Renal cortical epithelial cell (primary cell): ENCODE measurements at regions not wholly inside any gene's neighbourhood (a gene's known extent, or its start where the extent isn't known, plus 50 kb on each side); places are given as distances from the start of the nearest gene placed in this dataset.
"Not testable (repeated sequence)": the region's sequence is repeated elsewhere in the genome, so short reads cannot be mapped to it uniquely, and the experiment has no call there.

Source experiments
- DNase-seq: peaks from one replicate; pipeline ENCODE4 v3.0.0-alpha.2; 2011; ENCODE audit warnings: low read depth

- no peak for DNase-seq
Measured at GRCh38 chr4:123158576-123158975, 236.2 kb upstream of the NUDT6 start.

GRCh38 chr4:123159479-123159878 is 237.1 kb upstream of the NUDT6 start:
- DNase-seq = no peak

GRCh38 chr4:123162859-123163258 is 233.7 kb upstream of the SPRY1 start:
- no peak for DNase-seq

- no peak for DNase-seq
Measured at GRCh38 chr4:123163501-123163900, 233.1 kb upstream of the SPRY1 start.

GRCh38 chr4:123166023-123166422 is 230.6 kb upstream of the SPRY1 start:
- no peak for DNase-seq

- DNase-seq = no peak
Measured at GRCh38 chr4:123167931-123168330, 228.7 kb upstream of the SPRY1 start.

- DNase-seq = peak; percentile 46
Measured at GRCh38 chr4:123168812-123169211, 227.8 kb upstream of the SPRY1 start.

GRCh38 chr4:123170843-123171242 is 225.8 kb upstream of the SPRY1 start:
- DNase-seq = peak; percentile 13

GRCh38 chr4:123176605-123177004 is 220.0 kb upstream of the SPRY1 start:
- DNase-seq = no peak

- DNase-seq = no peak
Measured at GRCh38 chr4:123182289-123182688, 214.3 kb upstream of the SPRY1 start.

GRCh38 chr4:123183308-123183707 is 213.3 kb upstream of the SPRY1 start:
- DNase-seq = no peak

- DNase-seq = not testable (repeated sequence)
Measured at GRCh38 chr4:123183754-123184153, 212.8 kb upstream of the SPRY1 start.

- no peak for DNase-seq
Measured at GRCh38 chr4:123186731-123187130, 209.9 kb upstream of the SPRY1 start.

GRCh38 chr4:123190176-123190575 is 206.4 kb upstream of the SPRY1 start:
- no peak for DNase-seq

GRCh38 chr4:123191728-123192127 is 204.9 kb upstream of the SPRY1 start:
- no peak for DNase-seq

- no peak for DNase-seq
Measured at GRCh38 chr4:123193802-123194367, 202.7 kb upstream of the SPRY1 start.

- DNase-seq = peak; percentile 4
Measured at GRCh38 chr4:123198706-123199105, 197.9 kb upstream of the SPRY1 start.

GRCh38 chr4:123200051-123200940 is 196.3 kb upstream of the SPRY1 start:
- DNase-seq = no peak

- peak; percentile 22 for DNase-seq
Measured at GRCh38 chr4:123204737-123205136, 191.9 kb upstream of the SPRY1 start.

- no peak for DNase-seq
Measured at GRCh38 chr4:123206016-123206415, 190.6 kb upstream of the SPRY1 start.

- DNase-seq = no peak
Measured at GRCh38 chr4:123209436-123209835, 187.2 kb upstream of the SPRY1 start.

- no peak for DNase-seq
Measured at GRCh38 chr4:123215536-123215935, 181.1 kb upstream of the SPRY1 start.

GRCh38 chr4:123216543-123216942 is 180.1 kb upstream of the SPRY1 start:
- DNase-seq = no peak
